Osteoblast (primary cell): ENCODE measurements at regions not wholly inside any gene's neighbourhood (a gene's known extent, or its start where the extent isn't known, plus 50 kb on each side); places are given as distances from the start of the nearest gene placed in this dataset.

Experiments
- DNase-seq: peaks from one replicate; pipeline ENCODE4 v3.0.0; 2011; ENCODE audit warnings: low spot score, mixed read lengths; ENCODE audit not compliant: insufficient read length; ENCODE audit errors: missing footprints
- H2AFZ ChIP-seq: 2 replicates; pipeline ENCODE4 v1.6.0; 2011; ENCODE audit warnings: mild to moderate bottlenecking, low read length
- H3K27ac ChIP-seq: 2 replicates; pipeline ENCODE4 v1.5.1; 2011; ENCODE audit warnings: mild to moderate bottlenecking, low read depth, low read length, moderate library complexity
- H3K27me3 ChIP-seq: 2 replicates; pipeline ENCODE4 v1.6.0; 2012; ENCODE audit warnings: mild to moderate bottlenecking, control low read depth, inconsistent platforms, low read length, moderate library complexity; ENCODE audit not compliant: insufficient read depth
- H3K36me3 ChIP-seq: 2 replicates; pipeline ENCODE4 v1.5.1; 2011; ENCODE audit warnings: mild to moderate bottlenecking, low read length, control low read depth, moderate library complexity; ENCODE audit not compliant: insufficient read depth
- H3K4me1 ChIP-seq: 2 replicates; pipeline ENCODE4 v1.5.1; 2011; ENCODE audit warnings: mild to moderate bottlenecking, low read length, control low read depth, moderate library complexity; ENCODE audit not compliant: insufficient read depth
- H3K4me2 ChIP-seq: 2 replicates; pipeline ENCODE4 v1.6.0; 2011; ENCODE audit warnings: mild to moderate bottlenecking, low read length; ENCODE audit not compliant: insufficient read depth
- H3K4me3 ChIP-seq: fragments of 200-600 bp; sonication (generic); 3 replicates; pipeline ENCODE4 v1.5.1; 2012; ENCODE audit warnings: mild to moderate bottlenecking, low read length, inconsistent platforms; ENCODE audit not compliant: insufficient read depth
- H3K79me2 ChIP-seq: 2 replicates; pipeline ENCODE4 v1.6.0; 2012; ENCODE audit warnings: mild to moderate bottlenecking, low read length, control low read depth, inconsistent platforms; ENCODE audit not compliant: insufficient read depth
- H3K9me3 ChIP-seq: 2 replicates; pipeline ENCODE4 v1.5.1; 2011; ENCODE audit warnings: low read depth, low read length, control low read depth
- H4K20me1 ChIP-seq: 2 replicates; pipeline ENCODE4 v1.6.0; 2012; ENCODE audit warnings: mild to moderate bottlenecking, low read length, control low read depth; ENCODE audit not compliant: insufficient read depth
- CTCF ChIP-seq: IDR thresholded peaks from 2 replicates; pipeline ENCODE4 v1.5.1; 2011; ENCODE audit warnings: mild to moderate bottlenecking, low read depth, low read length, moderate library complexity; ENCODE audit errors: extremely low read depth

- H3K27me3 ChIP-seq, result no peaks in the 10 kb centered on the region
- peak overlapping the region; percentile 54 for H3K4me2 ChIP-seq
- H3K27ac ChIP-seq, result peak overlapping the region; percentile 93
Observed at GRCh38 chr5:125134216-125135081, 388.0 kb upstream of the ZNF608 start.

GRCh38 chr5:125137535-125137934 lies 391.1 kb upstream of the ZNF608 start:
- no peaks in the 10 kb centered on the region for H3K9me3 ChIP-seq
- H3K4me3 ChIP-seq, result no peak overlapping the region
- no peaks in the 10 kb centered on the region for H4K20me1 ChIP-seq
- no peak for TF ChIP-seq CTCF
- no peak for DNase-seq
- no peak overlapping the region for H2AFZ ChIP-seq
- peaks cover 18% of the 10 kb centered on the region for H3K4me1 ChIP-seq
- no peaks in the 10 kb centered on the region for H3K79me2 ChIP-seq
- H3K36me3 ChIP-seq, result no peaks in the 10 kb centered on the region
- no peak overlapping the region for H3K4me2 ChIP-seq
- H3K27me3 ChIP-seq, result no peaks in the 10 kb centered on the region
- no peak overlapping the region for H3K27ac ChIP-seq

More at GRCh38 chr5:125134216-125135081, 388.0 kb upstream of the ZNF608 start:
- no peak for TF ChIP-seq CTCF
- Histone ChIP-seq H3K4me3 (no peak overlapping the region), H3K79me2 (no peaks in the 10 kb centered on the region), H3K9me3 (no peaks in the 10 kb centered on the region), H3K4me1 (peaks cover 13% of the 10 kb centered on the region), H2AFZ (no peak overlapping the region), H4K20me1 (no peaks in the 10 kb centered on the region), H3K36me3 (no peaks in the 10 kb centered on the region)
- DNase-seq, result peak; percentile 83

- peaks cover 18% of the 10 kb centered on the region for H3K4me1 ChIP-seq
- H2AFZ ChIP-seq, result no peak overlapping the region
- no peak for TF ChIP-seq CTCF
- no peak overlapping the region for H3K27ac ChIP-seq
- no peak for DNase-seq
- no peak overlapping the region for H3K4me2 ChIP-seq
- H4K20me1 ChIP-seq, result no peaks in the 10 kb centered on the region
- no peaks in the 10 kb centered on the region for H3K9me3 ChIP-seq
- no peak overlapping the region for H3K4me3 ChIP-seq
- H3K36me3 ChIP-seq, result no peaks in the 10 kb centered on the region
- no peaks in the 10 kb centered on the region for H3K79me2 ChIP-seq
- no peaks in the 10 kb centered on the region for H3K27me3 ChIP-seq
Observed at GRCh38 chr5:125138266-125138665, 391.8 kb upstream of the ZNF608 start.

- no peak overlapping the region for H3K4me2 ChIP-seq
- H3K4me3 ChIP-seq, result no peak overlapping the region
- no peak overlapping the region for H3K27ac ChIP-seq
- H3K79me2 ChIP-seq, result no peaks in the 10 kb centered on the region
- no peaks in the 10 kb centered on the region for H3K36me3 ChIP-seq
- no peaks in the 10 kb centered on the region for H3K9me3 ChIP-seq
- DNase-seq, result no peak
- no peak overlapping the region for H2AFZ ChIP-seq
- peaks cover 11% of the 10 kb centered on the region for H3K4me1 ChIP-seq
- no peak for TF ChIP-seq CTCF
- H4K20me1 ChIP-seq, result no peaks in the 10 kb centered on the region
- no peaks in the 10 kb centered on the region for H3K27me3 ChIP-seq
Observed at GRCh38 chr5:125139590-125139989, 393.2 kb upstream of the ZNF608 start.
